ENCODE measurements at regions not wholly inside any gene's neighbourhood (a gene's known extent, or its start where the extent isn't known, plus 50 kb on each side); places are given as distances from the start of the nearest gene placed in this dataset.

- H3K27ac ChIP-seq, result no peak overlapping the region
Observed at GRCh38 chrX:20433388-20433775, 166.7 kb upstream of the RPS6KA3 start.

GRCh38 chrX:20432746-20433387, 166.2 kb upstream of the RPS6KA3 start:
- DNase-seq (no peak), ATAC-seq (no peak)
- no peaks in the 10 kb centered on the region for H3K4me1 ChIP-seq
- H3K36me3 ChIP-seq, result no peaks in the 10 kb centered on the region
- 62 to 83% (median 72%) methylated on average over 2 of the region's 2 CpGs for WGBS, 4 donors
- intact Hi-C loops (cut with DNase I), result no loop called here
- no peak overlapping the region for H3K27ac ChIP-seq
- TF ChIP-seq CTCF (IDR thresholded peaks at IDR 0.05), result no peak
- TF ChIP-seq POLR2A (IDR thresholded peaks at IDR 0.05), result no peak
- H3K4me3 ChIP-seq, result no peak overlapping the region
- H3K27me3 ChIP-seq, result peaks cover 0 to 9% (median 0%) of the 10 kb centered on the region in 9 donors
- H3K9me3 ChIP-seq, result no peaks in the 10 kb centered on the region

More at GRCh38 chrX:20433388-20433775, 166.7 kb upstream of the RPS6KA3 start:
- Histone ChIP-seq H3K4me3 (no peak overlapping the region), H3K4me1 (no peaks in the 10 kb centered on the region), H3K36me3 (no peaks in the 10 kb centered on the region), H3K27me3 (peaks cover 0 to 9% (median 0%) of the 10 kb centered on the region in 9 donors), H3K9me3 (no peaks in the 10 kb centered on the region)
- TF ChIP-seq POLR2A (IDR thresholded peaks at IDR 0.05) (no peak), CTCF (IDR thresholded peaks at IDR 0.05) (no peak)
- 70 to 90% (median 78%) methylated on average over 1 of the region's 1 CpG for WGBS, 4 donors
- DNase-seq (no peak), ATAC-seq (no peak)
- intact Hi-C loops (cut with DNase I), result no loop called here

GRCh38 chrX:20432048-20432447, 165.3 kb upstream of the RPS6KA3 start:
- TF ChIP-seq POLR2A (IDR thresholded peaks at IDR 0.05) (no peak), CTCF (IDR thresholded peaks at IDR 0.05) (no peak)
- intact Hi-C loops (cut with DNase I), result no loop called here
- Histone ChIP-seq H3K4me1 (no peaks in the 10 kb centered on the region), H3K4me3 (no peak overlapping the region), H3K27me3 (peaks cover 0 to 9% (median 0%) of the 10 kb centered on the region in 9 donors), H3K9me3 (no peaks in the 10 kb centered on the region), H3K27ac (no peak overlapping the region), H3K36me3 (no peaks in the 10 kb centered on the region)
- 75 to 84% (median 76%) methylated on average over 3 of the region's 3 CpGs for WGBS, 4 donors
- DNase-seq, result no peak
- ATAC-seq, result no peak

- no peak overlapping the region for H3K27ac ChIP-seq
- no peak for TF ChIP-seq POLR2A (IDR thresholded peaks at IDR 0.05)
- no peak for TF ChIP-seq CTCF (IDR thresholded peaks at IDR 0.05)
- H3K36me3 ChIP-seq, result no peaks in the 10 kb centered on the region
- H3K4me1 ChIP-seq, result no peaks in the 10 kb centered on the region
- H3K9me3 ChIP-seq, result no peaks in the 10 kb centered on the region
- DNase-seq (no peak), ATAC-seq (no peak)
- peaks cover 0 to 9% (median 0%) of the 10 kb centered on the region in 9 donors for H3K27me3 ChIP-seq
- no peak overlapping the region for H3K4me3 ChIP-seq
- intact Hi-C loops (cut with DNase I), result no loop called here
- 50 to 86% (median 73%) methylated on average over 1 of the region's 1 CpG for WGBS, 4 donors
Observed at GRCh38 chrX:20431486-20431885, 164.8 kb upstream of the RPS6KA3 start.
